ENCODE measurements at regions not wholly inside any gene's neighbourhood (a gene's known extent, or its start where the extent isn't known, plus 50 kb on each side); places are given as distances from the start of the nearest gene placed in this dataset.

DNA sequence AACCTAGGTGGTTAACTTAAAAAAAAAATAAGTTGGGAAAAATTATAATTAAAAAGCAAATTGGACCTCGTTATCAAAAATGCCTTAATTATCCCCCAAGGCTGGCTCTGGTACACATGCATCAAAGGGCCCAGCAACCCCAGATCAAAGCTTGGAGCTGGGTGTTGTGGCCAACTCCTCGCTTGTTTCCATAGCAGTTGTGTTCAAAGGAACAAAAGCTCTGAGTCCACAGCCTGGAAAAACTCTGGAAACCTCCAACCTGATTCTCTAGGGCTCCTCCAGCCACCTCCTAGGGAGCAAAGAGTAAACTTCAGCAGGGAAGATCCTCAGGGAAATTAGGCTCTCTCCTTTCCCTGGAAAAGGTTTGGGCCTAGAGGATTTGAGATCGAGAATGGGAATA is 149.4 kb downstream of the NXPE2 start:
- no CpG with 5 or more reads among the region's 3 CpGs for WGBS (ENCODE audit: extremely low coverage, insufficient coverage, low lambda C conversion rate)

DNA sequence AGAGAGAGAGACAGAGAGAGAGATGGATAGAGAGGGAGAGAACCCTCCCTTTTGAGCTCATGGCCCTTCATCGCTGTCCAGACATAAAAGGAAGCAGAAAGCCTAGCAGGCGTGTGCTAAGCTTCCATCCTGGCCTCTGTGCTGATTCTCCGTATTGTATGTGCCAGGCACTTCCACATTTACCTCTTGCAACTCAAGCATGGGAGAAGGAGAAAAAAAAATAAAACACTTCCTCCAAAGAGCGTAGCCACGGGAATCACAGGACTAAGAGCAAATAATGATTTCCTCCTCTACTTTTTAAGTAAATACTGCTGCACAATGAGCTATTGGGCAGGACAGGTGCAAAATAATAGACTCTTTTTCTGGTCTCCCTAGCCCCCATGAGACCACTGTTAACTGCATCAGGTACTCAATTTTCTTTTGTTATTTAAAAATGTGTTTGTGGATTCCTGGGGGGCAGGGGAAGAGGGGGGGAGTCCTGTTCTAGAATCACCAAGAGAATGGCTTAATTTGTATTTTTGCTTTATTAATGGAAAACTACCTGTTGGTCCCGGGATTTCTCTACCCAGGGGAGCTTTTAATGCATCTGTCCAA is 154.3 kb downstream of the NXPE2 start:
- Histone ChIP-seq H3K4me3 (ENCODE audit: low read length) (no peak overlapping the region), H4K8ac (ENCODE audit: low read depth, low read length) (no peak overlapping the region), H3K18ac (ENCODE audit: low read length) (no peak overlapping the region), H2BK5ac (ENCODE audit: low read length) (no peak overlapping the region), H3K4me2 (ENCODE audit: low read length) (no peak overlapping the region), H4K5ac (ENCODE audit: low read length) (no peak overlapping the region), H2BK15ac (replicated peaks; ENCODE audit: low read depth) (no peak overlapping the region), H2BK120ac (ENCODE audit: low read depth, low read length) (no peak overlapping the region), H3K4me1 (ENCODE audit: control insufficient read depth, low read depth, low read length) (no peaks in the 10 kb centered on the region), H3K23ac (ENCODE audit: low read length) (no peak overlapping the region), H3K79me1 (ENCODE audit: low read length) (no peaks in the 10 kb centered on the region), H3K56ac (ENCODE audit: low read length) (no peak overlapping the region), H3K9ac (ENCODE audit: low read length) (no peak overlapping the region), H3K79me2 (ENCODE audit: control insufficient read depth, insufficient read depth, low read length) (no peaks in the 10 kb centered on the region), H3K36me3 (ENCODE audit: control insufficient read depth, insufficient read depth, low read length) (no peaks in the 10 kb centered on the region), H3K27me3 (ENCODE audit: insufficient read depth, low read length, poor library complexity) (no peaks in the 10 kb centered on the region), H2AK5ac (ENCODE audit: low read length) (no peak overlapping the region), H3K27ac (ENCODE audit: low read depth, low read length) (no peak overlapping the region), H3K4ac (ENCODE audit: low read depth, low read length) (no peak overlapping the region)
- no peak for DNase-seq
- no CpG with 5 or more reads among the region's 6 CpGs for WGBS (ENCODE audit: extremely low coverage, insufficient coverage, low lambda C conversion rate)

More for the DNA sequence above, 149.4 kb downstream of the NXPE2 start:
- Histone ChIP-seq H3K4ac (ENCODE audit: low read depth, low read length) (no peak overlapping the region), H3K4me1 (ENCODE audit: control insufficient read depth, low read depth, low read length) (no peaks in the 10 kb centered on the region), H2BK15ac (replicated peaks; ENCODE audit: low read depth) (no peak overlapping the region), H4K5ac (ENCODE audit: low read length) (no peak overlapping the region), H3K4me3 (ENCODE audit: low read length) (no peak overlapping the region), H3K79me2 (ENCODE audit: control insufficient read depth, insufficient read depth, low read length) (no peaks in the 10 kb centered on the region), H3K36me3 (ENCODE audit: control insufficient read depth, insufficient read depth, low read length) (no peaks in the 10 kb centered on the region), H3K23ac (ENCODE audit: low read length) (no peak overlapping the region), H3K9ac (ENCODE audit: low read length) (no peak overlapping the region), H2BK120ac (ENCODE audit: low read depth, low read length) (no peak overlapping the region), H3K79me1 (ENCODE audit: low read length) (no peaks in the 10 kb centered on the region), H3K27me3 (ENCODE audit: insufficient read depth, low read length, poor library complexity) (no peaks in the 10 kb centered on the region), H4K8ac (ENCODE audit: low read depth, low read length) (no peak overlapping the region), H3K56ac (ENCODE audit: low read length) (no peak overlapping the region), H3K4me2 (ENCODE audit: low read length) (no peak overlapping the region), H3K27ac (ENCODE audit: low read depth, low read length) (no peak overlapping the region), H3K18ac (ENCODE audit: low read length) (no peak overlapping the region), H2BK5ac (ENCODE audit: low read length) (no peak overlapping the region), H2AK5ac (ENCODE audit: low read length) (no peak overlapping the region)
- no peak for DNase-seq

DNA sequence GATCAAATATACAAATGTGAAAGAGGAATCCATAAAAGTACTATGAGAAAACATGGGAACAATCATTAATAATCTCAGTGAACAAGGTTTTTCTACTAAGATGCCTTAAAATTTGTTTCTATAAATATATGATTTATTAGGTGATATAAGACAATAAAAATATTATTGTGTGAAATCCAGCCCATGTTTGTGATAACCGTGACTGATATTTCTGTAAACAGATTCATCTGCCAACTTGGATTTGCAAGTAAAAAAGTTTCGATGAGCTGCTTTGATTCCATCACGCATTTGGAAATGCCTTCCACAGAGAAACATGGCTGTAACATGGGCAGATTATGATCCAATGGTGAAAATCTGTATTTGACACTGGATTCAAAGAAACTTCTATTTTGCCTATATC is 157.8 kb downstream of the NXPE2 start:
- no peak overlapping the region for H3K56ac ChIP-seq (ENCODE audit: low read length)
- no peaks in the 10 kb centered on the region for H3K79me1 ChIP-seq (ENCODE audit: low read length)
- no peak overlapping the region for H2AK5ac ChIP-seq (ENCODE audit: low read length)
- H3K4ac ChIP-seq (ENCODE audit: low read depth, low read length) = no peak overlapping the region
- no peak overlapping the region for H3K9ac ChIP-seq (ENCODE audit: low read length)
- no peaks in the 10 kb centered on the region for H3K36me3 ChIP-seq (ENCODE audit: control insufficient read depth, insufficient read depth, low read length)
- no peak overlapping the region for H2BK15ac ChIP-seq (replicated peaks; ENCODE audit: low read depth)
- no peak overlapping the region for H2BK5ac ChIP-seq (ENCODE audit: low read length)
- DNase-seq = no peak
- H3K27me3 ChIP-seq (ENCODE audit: insufficient read depth, low read length, poor library complexity) = no peaks in the 10 kb centered on the region
- H3K23ac ChIP-seq (ENCODE audit: low read length) = no peak overlapping the region
- no peak overlapping the region for H3K4me3 ChIP-seq (ENCODE audit: low read length)
- no peak overlapping the region for H2BK120ac ChIP-seq (ENCODE audit: low read depth, low read length)
- H3K18ac ChIP-seq (ENCODE audit: low read length) = no peak overlapping the region
- H3K4me1 ChIP-seq (ENCODE audit: control insufficient read depth, low read depth, low read length) = no peaks in the 10 kb centered on the region
- H4K8ac ChIP-seq (ENCODE audit: low read depth, low read length) = no peak overlapping the region
- no peak overlapping the region for H3K4me2 ChIP-seq (ENCODE audit: low read length)
- H3K79me2 ChIP-seq (ENCODE audit: control insufficient read depth, insufficient read depth, low read length) = no peaks in the 10 kb centered on the region
- no CpG with 5 or more reads among the region's 3 CpGs for WGBS (ENCODE audit: extremely low coverage, insufficient coverage, low lambda C conversion rate)
- no peak overlapping the region for H3K27ac ChIP-seq (ENCODE audit: low read depth, low read length)
- H4K5ac ChIP-seq (ENCODE audit: low read length) = no peak overlapping the region

DNA sequence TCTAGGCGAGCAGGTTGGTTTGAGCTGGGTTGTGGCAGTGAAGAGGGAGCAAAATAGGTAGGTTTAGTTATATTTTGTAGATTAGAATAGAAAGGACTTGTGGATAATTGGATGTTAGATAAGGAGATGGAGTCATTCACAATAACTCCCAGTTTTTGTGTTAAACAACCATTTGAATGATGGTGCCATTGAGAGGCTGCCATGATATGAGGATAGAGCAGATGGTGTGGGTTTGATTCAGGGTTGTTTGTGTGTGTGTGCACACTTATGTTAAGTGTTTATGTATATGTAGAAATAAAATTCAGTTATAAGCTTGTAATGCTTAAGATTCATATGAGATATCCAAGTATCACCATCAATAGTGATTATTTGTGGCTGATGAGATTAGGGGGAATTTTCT is 166.6 kb downstream of the NXPE2 start:
- Histone ChIP-seq H2BK15ac (replicated peaks; ENCODE audit: low read depth) (no peak overlapping the region), H3K4me2 (ENCODE audit: low read length) (no peak overlapping the region), H3K4me1 (ENCODE audit: control insufficient read depth, low read depth, low read length) (no peaks in the 10 kb centered on the region), H3K9ac (ENCODE audit: low read length) (no peak overlapping the region), H2BK120ac (ENCODE audit: low read depth, low read length) (no peak overlapping the region), H3K36me3 (ENCODE audit: control insufficient read depth, insufficient read depth, low read length) (no peaks in the 10 kb centered on the region), H3K4me3 (ENCODE audit: low read length) (no peak overlapping the region), H3K27me3 (ENCODE audit: insufficient read depth, low read length, poor library complexity) (no peaks in the 10 kb centered on the region), H3K23ac (ENCODE audit: low read length) (no peak overlapping the region), H3K18ac (ENCODE audit: low read length) (no peak overlapping the region), H2BK5ac (ENCODE audit: low read length) (no peak overlapping the region), H3K4ac (ENCODE audit: low read depth, low read length) (no peak overlapping the region), H3K79me2 (ENCODE audit: control insufficient read depth, insufficient read depth, low read length) (no peaks in the 10 kb centered on the region), H3K56ac (ENCODE audit: low read length) (no peak overlapping the region), H3K79me1 (ENCODE audit: low read length) (no peaks in the 10 kb centered on the region), H4K5ac (ENCODE audit: low read length) (no peak overlapping the region), H3K27ac (ENCODE audit: low read depth, low read length) (no peak overlapping the region), H2AK5ac (ENCODE audit: low read length) (no peak overlapping the region), H4K8ac (ENCODE audit: low read depth, low read length) (no peak overlapping the region)
- no peak for DNase-seq
- WGBS (ENCODE audit: extremely low coverage, insufficient coverage, low lambda C conversion rate) = 100% methylated on average over 1 of the region's 1 CpG

DNA sequence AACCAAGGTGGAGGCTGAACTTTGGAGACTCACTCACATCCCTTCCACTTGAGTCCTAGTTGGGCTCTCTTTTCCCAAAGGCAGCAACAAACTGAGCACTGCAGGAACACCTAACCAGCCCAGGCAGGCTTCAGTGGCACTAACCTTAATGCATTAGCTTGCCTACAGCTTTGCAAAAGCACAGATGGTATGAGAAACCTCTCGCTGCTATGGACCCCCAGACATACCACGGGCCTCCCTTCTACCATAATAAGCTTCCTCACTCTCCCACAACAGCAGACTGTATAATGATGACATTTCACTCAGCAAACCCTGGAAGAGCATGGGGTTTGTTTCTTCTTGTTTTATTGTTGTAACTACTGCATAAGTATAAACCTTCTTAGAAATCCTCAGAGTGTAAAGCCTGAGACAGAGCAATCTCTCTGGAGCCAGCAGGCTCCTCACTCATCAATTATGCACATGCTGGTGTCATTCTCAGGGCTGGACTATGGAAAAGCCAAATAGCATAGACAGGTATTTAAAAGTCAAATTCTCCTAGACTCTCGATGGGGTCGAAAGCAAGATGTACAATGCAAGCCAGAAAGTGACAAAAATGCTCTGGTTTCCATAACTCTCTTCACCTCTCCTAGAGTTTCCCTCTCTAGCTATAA is 167.6 kb downstream of the NXPE2 start:
- H3K56ac ChIP-seq (ENCODE audit: low read length) = peak overlapping the region; percentile 11
- H2BK120ac ChIP-seq (ENCODE audit: low read depth, low read length) = no peak overlapping the region
- no peaks in the 10 kb centered on the region for H3K79me1 ChIP-seq (ENCODE audit: low read length)
- no peak overlapping the region for H2BK15ac ChIP-seq (replicated peaks; ENCODE audit: low read depth)
- H3K9ac ChIP-seq (ENCODE audit: low read length) = no peak overlapping the region
- H3K4me1 ChIP-seq (ENCODE audit: control insufficient read depth, low read depth, low read length) = no peaks in the 10 kb centered on the region
- no peak overlapping the region for H3K4me2 ChIP-seq (ENCODE audit: low read length)
- no peaks in the 10 kb centered on the region for H3K27me3 ChIP-seq (ENCODE audit: insufficient read depth, low read length, poor library complexity)
- H3K18ac ChIP-seq (ENCODE audit: low read length) = no peak overlapping the region
- no CpG with 5 or more reads among the region's 4 CpGs for WGBS (ENCODE audit: extremely low coverage, insufficient coverage, low lambda C conversion rate)
- no peak overlapping the region for H3K23ac ChIP-seq (ENCODE audit: low read length)
- DNase-seq = no peak
- H3K4ac ChIP-seq (ENCODE audit: low read depth, low read length) = no peak overlapping the region
- no peak overlapping the region for H4K5ac ChIP-seq (ENCODE audit: low read length)
- no peak overlapping the region for H3K27ac ChIP-seq (ENCODE audit: low read depth, low read length)
- no peak overlapping the region for H2BK5ac ChIP-seq (ENCODE audit: low read length)
- H4K8ac ChIP-seq (ENCODE audit: low read depth, low read length) = no peak overlapping the region
- H3K79me2 ChIP-seq (ENCODE audit: control insufficient read depth, insufficient read depth, low read length) = no peaks in the 10 kb centered on the region
- no peaks in the 10 kb centered on the region for H3K36me3 ChIP-seq (ENCODE audit: control insufficient read depth, insufficient read depth, low read length)
- no peak overlapping the region for H2AK5ac ChIP-seq (ENCODE audit: low read length)
- H3K4me3 ChIP-seq (ENCODE audit: low read length) = no peak overlapping the region

DNA sequence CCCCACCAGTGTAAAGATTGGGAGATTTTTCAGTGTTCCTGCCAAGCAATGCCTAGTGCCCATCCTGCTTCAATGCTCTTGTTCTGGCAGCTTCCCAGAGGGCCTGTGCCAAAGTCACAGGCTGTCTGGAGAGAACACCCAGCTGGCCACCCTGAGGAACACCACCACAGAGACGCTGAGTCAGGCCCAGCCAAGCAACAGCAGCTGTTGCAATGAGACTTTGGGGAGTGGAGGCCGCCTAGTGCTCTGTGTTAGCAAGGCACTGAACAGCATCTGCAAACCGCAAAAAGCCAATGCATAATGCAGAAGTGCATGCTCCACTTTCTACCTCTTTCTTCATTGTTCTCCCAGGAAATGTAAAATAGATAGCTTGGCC is 168.1 kb downstream of the NXPE2 start:
- no peak overlapping the region for H2BK120ac ChIP-seq (ENCODE audit: low read depth, low read length)
- peak; percentile 55 for DNase-seq
- no peaks in the 10 kb centered on the region for H3K79me1 ChIP-seq (ENCODE audit: low read length)
- H2BK5ac ChIP-seq (ENCODE audit: low read length) = no peak overlapping the region
- no CpG with 5 or more reads among the region's 3 CpGs for WGBS (ENCODE audit: extremely low coverage, insufficient coverage, low lambda C conversion rate)
- no peak overlapping the region for H3K4me3 ChIP-seq (ENCODE audit: low read length)
- no peaks in the 10 kb centered on the region for H3K4me1 ChIP-seq (ENCODE audit: control insufficient read depth, low read depth, low read length)
- no peaks in the 10 kb centered on the region for H3K79me2 ChIP-seq (ENCODE audit: control insufficient read depth, insufficient read depth, low read length)
- no peak overlapping the region for H3K18ac ChIP-seq (ENCODE audit: low read length)
- H2AK5ac ChIP-seq (ENCODE audit: low read length) = no peak overlapping the region
- H3K23ac ChIP-seq (ENCODE audit: low read length) = no peak overlapping the region
- H3K56ac ChIP-seq (ENCODE audit: low read length) = no peak overlapping the region
- H3K27me3 ChIP-seq (ENCODE audit: insufficient read depth, low read length, poor library complexity) = no peaks in the 10 kb centered on the region
- no peak overlapping the region for H2BK15ac ChIP-seq (replicated peaks; ENCODE audit: low read depth)
- H3K36me3 ChIP-seq (ENCODE audit: control insufficient read depth, insufficient read depth, low read length) = no peaks in the 10 kb centered on the region
- no peak overlapping the region for H3K27ac ChIP-seq (ENCODE audit: low read depth, low read length)
- H4K5ac ChIP-seq (ENCODE audit: low read length) = no peak overlapping the region
- no peak overlapping the region for H3K9ac ChIP-seq (ENCODE audit: low read length)
- H4K8ac ChIP-seq (ENCODE audit: low read depth, low read length) = no peak overlapping the region
- no peak overlapping the region for H3K4me2 ChIP-seq (ENCODE audit: low read length)
- H3K4ac ChIP-seq (ENCODE audit: low read depth, low read length) = no peak overlapping the region
